SJSA1 (cell line): ENCODE measurements at regions not wholly inside any gene's neighbourhood (a gene's known extent, or its start where the extent isn't known, plus 50 kb on each side); places are given as distances from the start of the nearest gene placed in this dataset.
"Not testable (repeated sequence)": the region's sequence is repeated elsewhere in the genome, so short reads cannot be mapped to it uniquely, and the experiment has no call there.

ENCODE experiments used
- DNase-seq, 2 experiments: peaks; one replicate each; pipeline ENCODE4 v3.0.0-alpha.2; 2015 to 2020; ENCODE audit warnings: low spot score in 2 of 2, low read depth in 1 of 2
- H3K27ac ChIP-seq: fragments of 250-450 bp; sonication (Bioruptor Pico); 2 replicates; pipeline ENCODE4 v1.5.1; 2020; ENCODE audit warnings: mild to moderate bottlenecking, moderate library complexity
- H3K27me3 ChIP-seq: fragments of 250-450 bp; sonication (Bioruptor Pico); replicated peaks from 2 replicates; pipeline ENCODE4 v1.5.1; 2020; ENCODE audit warnings: mild to moderate bottlenecking, moderate library complexity
- H3K36me3 ChIP-seq: fragments of 250-450 bp; sonication (Bioruptor Pico); 2 replicates; pipeline ENCODE4 v1.5.1; 2020; ENCODE audit warnings: mild to moderate bottlenecking
- H3K4me1 ChIP-seq: fragments of 250-450 bp; sonication (Bioruptor Pico); replicated peaks from 2 replicates; pipeline ENCODE4 v1.6.1; 2021; ENCODE audit warnings: mild to moderate bottlenecking
- H3K4me3 ChIP-seq: fragments of 250-450 bp; sonication (Bioruptor Pico); 2 replicates; pipeline ENCODE4 v1.5.1; 2020; ENCODE audit warnings: mild to moderate bottlenecking
- H3K9me3 ChIP-seq: fragments of 250-450 bp; sonication (Bioruptor Pico); replicated peaks from 2 replicates; pipeline ENCODE4 v1.5.1; 2020; ENCODE audit warnings: mild to moderate bottlenecking

- H3K4me1 ChIP-seq: no peaks in the 10 kb centered on the region
- DNase-seq: no peak
- 0 out of 2 replicates have a peak, but pooled peaks cover 2% of the 10 kb centered on the region for H3K27me3 ChIP-seq
- H3K27ac ChIP-seq: no peak overlapping the region
- H3K9me3 ChIP-seq: no peaks in the 10 kb centered on the region
- H3K4me3 ChIP-seq: no peak overlapping the region
- no peaks in the 10 kb centered on the region for H3K36me3 ChIP-seq
Measured at GRCh38 chr12:67546746-67547145, 101.8 kb upstream of the DYRK2 start.

GRCh38 chr12:67555075-67555717, 93.3 kb upstream of the DYRK2 start:
- H3K4me3 ChIP-seq, H3K9me3 ChIP-seq, H3K27ac ChIP-seq, H3K36me3 ChIP-seq, H3K27me3 ChIP-seq: not testable (repeated sequence)
- DNase-seq: peak; percentile 31 to 57
- peaks cover 11% of the 10 kb centered on the region for H3K4me1 ChIP-seq

GRCh38 chr12:67558775-67559174, 89.8 kb upstream of the DYRK2 start:
- peaks cover 11% of the 10 kb centered on the region for H3K4me1 ChIP-seq
- DNase-seq: no peak
- no peak overlapping the region for H3K27ac ChIP-seq
- H3K36me3 ChIP-seq: no peaks in the 10 kb centered on the region
- no peaks in the 10 kb centered on the region for H3K9me3 ChIP-seq
- H3K4me3 ChIP-seq: no peak overlapping the region
- no peaks in the 10 kb centered on the region for H3K27me3 ChIP-seq

- Histone ChIP-seq H3K27me3 (no peaks in the 10 kb centered on the region), H3K4me3 (no peak overlapping the region), H3K9me3 (no peaks in the 10 kb centered on the region), H3K27ac (no peak overlapping the region), H3K36me3 (no peaks in the 10 kb centered on the region), H3K4me1 (peaks cover 11% of the 10 kb centered on the region)
- DNase-seq: no peak
Measured at GRCh38 chr12:67559751-67560150, 88.8 kb upstream of the DYRK2 start.

- Histone ChIP-seq H3K27me3 (no peaks in the 10 kb centered on the region), H3K9me3 (0 out of 2 replicates have a peak, but pooled peaks cover 2% of the 10 kb centered on the region), H3K27ac (no peak overlapping the region), H3K4me1 (no peaks in the 10 kb centered on the region), H3K36me3 (no peaks in the 10 kb centered on the region), H3K4me3 (no peak overlapping the region)
- DNase-seq: no peak
Measured at GRCh38 chr12:67562513-67563287, 85.8 kb upstream of the DYRK2 start.

GRCh38 chr12:67568055-67568454, 80.5 kb upstream of the DYRK2 start:
- Histone ChIP-seq H3K4me1 (no peaks in the 10 kb centered on the region), H3K36me3 (no peaks in the 10 kb centered on the region), H3K27ac (no peak overlapping the region), H3K4me3 (no peak overlapping the region), H3K9me3 (0 out of 2 replicates have a peak, but pooled peaks cover 2% of the 10 kb centered on the region), H3K27me3 (no peaks in the 10 kb centered on the region)
- no peak for DNase-seq

GRCh38 chr12:67572492-67572891, 76.1 kb upstream of the DYRK2 start:
- Histone ChIP-seq H3K27me3 (no peaks in the 10 kb centered on the region), H3K4me3 (no peak overlapping the region), H3K4me1 (no peaks in the 10 kb centered on the region), H3K27ac (no peak overlapping the region), H3K36me3 (no peaks in the 10 kb centered on the region), H3K9me3 (no peaks in the 10 kb centered on the region; the same call in 1 of the 2 replicates)
- DNase-seq: no peak

- H3K36me3 ChIP-seq: no peaks in the 10 kb centered on the region
- no peak overlapping the region for H3K4me3 ChIP-seq
- H3K4me1 ChIP-seq: no peaks in the 10 kb centered on the region
- H3K27me3 ChIP-seq: no peaks in the 10 kb centered on the region
- H3K27ac ChIP-seq: no peak overlapping the region
- H3K9me3 ChIP-seq: no peaks in the 10 kb centered on the region; the same call in 1 of the 2 replicates
- no peak for DNase-seq
Measured at GRCh38 chr12:67573566-67573965, 75.0 kb upstream of the DYRK2 start.

- Histone ChIP-seq H3K27ac (no peak overlapping the region), H3K27me3 (no peaks in the 10 kb centered on the region), H3K9me3 (no peaks in the 10 kb centered on the region; the same call in 1 of the 2 replicates), H3K4me1 (no peaks in the 10 kb centered on the region), H3K4me3 (no peak overlapping the region), H3K36me3 (no peaks in the 10 kb centered on the region)
- no peak for DNase-seq
Measured at GRCh38 chr12:67578976-67579661, 69.4 kb upstream of the DYRK2 start.

- no peaks in the 10 kb centered on the region for H3K4me1 ChIP-seq
- DNase-seq: no peak
- H3K4me3 ChIP-seq: no peak overlapping the region
- H3K27me3 ChIP-seq: no peaks in the 10 kb centered on the region
- H3K27ac ChIP-seq: no peak overlapping the region
- H3K9me3 ChIP-seq: no peaks in the 10 kb centered on the region; the same call in 1 of the 2 replicates
- no peaks in the 10 kb centered on the region for H3K36me3 ChIP-seq
Measured at GRCh38 chr12:67579662-67580003, 68.9 kb upstream of the DYRK2 start.

GRCh38 chr12:67582238-67582834, 66.2 kb upstream of the DYRK2 start:
- Histone ChIP-seq H3K36me3 (no peaks in the 10 kb centered on the region), H3K4me1 (no peaks in the 10 kb centered on the region), H3K27me3 (no peaks in the 10 kb centered on the region), H3K9me3 (no peaks in the 10 kb centered on the region), H3K4me3 (no peak overlapping the region), H3K27ac (no peak overlapping the region)
- no peak for DNase-seq

GRCh38 chr12:67582844-67583243, 65.7 kb upstream of the DYRK2 start:
- no peaks in the 10 kb centered on the region for H3K4me1 ChIP-seq
- DNase-seq: no peak
- no peak overlapping the region for H3K4me3 ChIP-seq
- no peaks in the 10 kb centered on the region for H3K36me3 ChIP-seq
- H3K27me3 ChIP-seq: no peaks in the 10 kb centered on the region
- H3K9me3 ChIP-seq: no peaks in the 10 kb centered on the region
- H3K27ac ChIP-seq: no peak overlapping the region

- no peaks in the 10 kb centered on the region for H3K27me3 ChIP-seq
- no peak overlapping the region for H3K4me3 ChIP-seq
- H3K27ac ChIP-seq: no peak overlapping the region
- H3K9me3 ChIP-seq: no peaks in the 10 kb centered on the region
- no peaks in the 10 kb centered on the region for H3K4me1 ChIP-seq
- no peaks in the 10 kb centered on the region for H3K36me3 ChIP-seq
- DNase-seq: no peak
Measured at GRCh38 chr12:67586951-67587350, 61.6 kb upstream of the DYRK2 start.

- no peak overlapping the region for H3K4me3 ChIP-seq
- H3K27ac ChIP-seq: no peak overlapping the region
- H3K27me3 ChIP-seq: no peaks in the 10 kb centered on the region
- H3K9me3 ChIP-seq: no peaks in the 10 kb centered on the region
- H3K36me3 ChIP-seq: no peaks in the 10 kb centered on the region
- DNase-seq: no peak
- H3K4me1 ChIP-seq: peaks cover 4% of the 10 kb centered on the region; the same call in 1 of the 2 replicates
Measured at GRCh38 chr12:67589078-67589477, 59.5 kb upstream of the DYRK2 start.
